NCI-H2171 (cell line): ENCODE measurements at regions not wholly inside any gene's neighbourhood (a gene's known extent, or its start where the extent isn't known, plus 50 kb on each side); places are given as distances from the start of the nearest gene placed in this dataset.
A peak's percentile ranks its signal among the peaks of the same experiment; 100 is the strongest.

ENCODE experiments used
- DNase-seq: peaks from one replicate; lab custom pipeline; 2025; lab: John Stamatoyannopoulos, UW

GRCh38 chr1:112219267-112219666, 176.7 kb upstream of the CTTNBP2NL start:
- DNase-seq, result no peak

GRCh38 chr1:112230232-112230631, 165.8 kb upstream of the CTTNBP2NL start:
- no peak for DNase-seq

- DNase-seq, result no peak
These were observed 164.7 kb upstream of the CTTNBP2NL start for GRCh38 chr1:112231331-112231730.

GRCh38 chr1:112232848-112233247, 163.2 kb upstream of the CTTNBP2NL start:
- DNase-seq, result no peak

GRCh38 chr1:112234710-112235109, 161.3 kb upstream of the CTTNBP2NL start:
- DNase-seq, result no peak

GRCh38 chr1:112237983-112238545, 157.9 kb upstream of the CTTNBP2NL start:
- no peak for DNase-seq

- no peak for DNase-seq
These were observed 156.2 kb upstream of the CTTNBP2NL start for GRCh38 chr1:112239683-112240330.

- no peak for DNase-seq
These were observed 153.5 kb upstream of the CTTNBP2NL start for GRCh38 chr1:112242470-112242869.

GRCh38 chr1:112244131-112244530, 151.9 kb upstream of the CTTNBP2NL start:
- DNase-seq, result no peak

GRCh38 chr1:112245114-112245513, 150.9 kb upstream of the CTTNBP2NL start:
- DNase-seq, result no peak

GRCh38 chr1:112247036-112247597, 148.9 kb upstream of the CTTNBP2NL start:
- peak; percentile 24 for DNase-seq

- DNase-seq, result no peak
These were observed 148.1 kb upstream of the CTTNBP2NL start for GRCh38 chr1:112247961-112248360.

GRCh38 chr1:112250892-112251291, 145.1 kb upstream of the CTTNBP2NL start:
- DNase-seq, result no peak

- no peak for DNase-seq
These were observed 144.1 kb upstream of the CTTNBP2NL start for GRCh38 chr1:112251766-112252506.

GRCh38 chr1:112253366-112253765, 142.6 kb upstream of the CTTNBP2NL start:
- no peak for DNase-seq

GRCh38 chr1:112255080-112255479, 140.9 kb upstream of the CTTNBP2NL start:
- no peak for DNase-seq

- DNase-seq, result no peak
These were observed 139.6 kb upstream of the CTTNBP2NL start for GRCh38 chr1:112256411-112256810.

- no peak for DNase-seq
These were observed 138.8 kb upstream of the CTTNBP2NL start for GRCh38 chr1:112257043-112257835.

- DNase-seq, result no peak
These were observed 135.3 kb upstream of the CTTNBP2NL start for GRCh38 chr1:112260699-112261098.

GRCh38 chr1:112262316-112262715, 133.7 kb upstream of the CTTNBP2NL start:
- no peak for DNase-seq

- DNase-seq, result no peak
These were observed 133.0 kb upstream of the CTTNBP2NL start for GRCh38 chr1:112263042-112263441.

GRCh38 chr1:112263453-112263852, 132.6 kb upstream of the CTTNBP2NL start:
- no peak for DNase-seq
